Fibroblast of skin of abdomen (primary cell): ENCODE measurements at regions not wholly inside any gene's neighbourhood (a gene's known extent, or its start where the extent isn't known, plus 50 kb on each side); places are given as distances from the start of the nearest gene placed in this dataset.

Experiments
- DNase-seq: peaks from one replicate; pipeline ENCODE4 v3.0.0-alpha.2; 2013

- no peak for DNase-seq
These were observed 440.7 kb downstream of the CMPK2 start for GRCh38 chr2:6425032-6425431.

GRCh38 chr2:6429210-6429986 lies 436.3 kb downstream of the CMPK2 start:
- DNase-seq: no peak

- no peak for DNase-seq
These were observed 431.3 kb downstream of the CMPK2 start for GRCh38 chr2:6434438-6434837.

GRCh38 chr2:6441800-6442199 lies 423.9 kb downstream of the CMPK2 start:
- no peak for DNase-seq

GRCh38 chr2:6442252-6442985 lies 423.3 kb downstream of the CMPK2 start:
- no peak for DNase-seq

GRCh38 chr2:6443061-6443823 lies 422.5 kb downstream of the CMPK2 start:
- DNase-seq: peak; percentile 22

GRCh38 chr2:6444514-6444913 lies 421.2 kb downstream of the CMPK2 start:
- no peak for DNase-seq

- DNase-seq: no peak
These were observed 420.6 kb downstream of the CMPK2 start for GRCh38 chr2:6445156-6445555.

GRCh38 chr2:6446938-6447608 lies 418.6 kb downstream of the CMPK2 start:
- DNase-seq: no peak

- no peak for DNase-seq
These were observed 416.8 kb downstream of the CMPK2 start for GRCh38 chr2:6448893-6449292.

GRCh38 chr2:6449343-6449742 lies 416.4 kb downstream of the CMPK2 start:
- no peak for DNase-seq

GRCh38 chr2:6452702-6453481 lies 412.8 kb downstream of the CMPK2 start:
- DNase-seq: peak; percentile 27

- no peak for DNase-seq
These were observed 411.3 kb downstream of the CMPK2 start for GRCh38 chr2:6454286-6454990.

GRCh38 chr2:6459138-6459537 lies 406.6 kb downstream of the CMPK2 start:
- no peak for DNase-seq

- no peak for DNase-seq
These were observed 395.2 kb downstream of the CMPK2 start for GRCh38 chr2:6470518-6470917.

GRCh38 chr2:6471419-6471818 lies 394.3 kb downstream of the CMPK2 start:
- DNase-seq: no peak

- no peak for DNase-seq
These were observed 391.3 kb downstream of the CMPK2 start for GRCh38 chr2:6474161-6475140.

- no peak for DNase-seq
These were observed 390.4 kb downstream of the CMPK2 start for GRCh38 chr2:6475155-6475940.

GRCh38 chr2:6480514-6480913 lies 385.2 kb downstream of the CMPK2 start:
- DNase-seq: no peak
